ENCODE measurements at regions not wholly inside any gene's neighbourhood (a gene's known extent, or its start where the extent isn't known, plus 50 kb on each side); places are given as distances from the start of the nearest gene placed in this dataset.

DNA sequence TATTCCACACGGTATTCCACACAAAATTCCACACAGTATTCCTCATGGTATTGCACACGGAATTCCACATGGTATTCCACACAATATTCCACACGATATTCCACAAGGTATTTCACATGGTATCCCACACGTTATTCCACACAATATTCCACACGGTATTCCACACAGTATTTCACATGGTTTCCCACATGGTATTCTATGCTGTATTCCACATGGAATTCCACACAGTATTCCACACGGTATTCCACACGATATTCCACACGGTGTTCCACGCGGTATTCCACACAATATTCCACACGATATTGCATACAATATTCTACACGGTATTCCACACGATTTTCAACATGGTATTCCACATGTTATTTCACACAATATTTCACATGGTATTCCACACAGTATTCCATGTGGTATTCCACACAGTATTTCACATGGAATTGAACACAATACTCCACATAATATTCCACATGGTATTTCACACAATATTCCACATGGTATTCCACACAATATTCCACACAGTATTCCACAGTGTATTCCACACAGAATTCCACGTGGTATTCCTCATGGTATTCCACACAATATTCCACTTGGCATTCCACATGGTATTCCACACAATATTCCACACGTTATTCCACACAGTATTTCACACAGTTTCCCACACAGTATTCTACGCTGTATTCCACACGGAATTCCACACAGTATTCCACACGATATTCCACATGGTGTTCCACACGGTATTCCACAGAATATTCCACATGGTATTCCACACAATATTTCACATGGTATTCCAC, 136.0 kb upstream of the CHST15 start:
- H3K36me3 ChIP-seq (ENCODE audit: control insufficient read depth, insufficient read depth, low read length), result no peaks in the 10 kb centered on the region
- H3K4me3 ChIP-seq (ENCODE audit: insufficient read depth, low read depth, low read length), result no peak overlapping the region
- H3K18ac ChIP-seq (ENCODE audit: low read depth, low read length), result no peak overlapping the region
- H4K91ac ChIP-seq (ENCODE audit: insufficient read depth, low read depth, low read length), result no peak overlapping the region
- H3K14ac ChIP-seq (replicated peaks; ENCODE audit: low read depth, low read length), result no peak overlapping the region
- CTCF ChIA-PET, result no interaction called here
- H3K56ac ChIP-seq (ENCODE audit: extremely low read depth, insufficient read depth, low read length), result no peak overlapping the region
- no peak overlapping the region for H4K8ac ChIP-seq (ENCODE audit: low read depth in 2 of 2, low read length in 2 of 2)
- H3K4me2 ChIP-seq (ENCODE audit: low read depth, low read length), result no peak overlapping the region
- peaks cover 29% of the 10 kb centered on the region for H3K9me3 ChIP-seq (ENCODE audit: control insufficient read depth, insufficient read depth, low read length)
- H2BK120ac ChIP-seq (ENCODE audit: low read depth, low read length), result no peak overlapping the region
- no peaks in the 10 kb centered on the region for H3K27me3 ChIP-seq (ENCODE audit: control insufficient read depth, insufficient read depth, low read length)
- H2BK20ac ChIP-seq (ENCODE audit: low read depth, low read length), result no peak overlapping the region
- H2BK5ac ChIP-seq (ENCODE audit: low read depth, low read length, poor library complexity, severe bottlenecking), result no peak overlapping the region
- TF ChIP-seq RFX5 (IDR thresholded peaks at IDR 0.05; ENCODE audit: low read depth, low read length), result no peak
- no peak for TF ChIP-seq FOS (IDR thresholded peaks at IDR 0.05; ENCODE audit: low read depth, low read length)
- no peak for TF ChIP-seq SMC3 (IDR thresholded peaks at IDR 0.05; ENCODE audit: low read depth, low read length)
- TF ChIP-seq, protein P1, sequence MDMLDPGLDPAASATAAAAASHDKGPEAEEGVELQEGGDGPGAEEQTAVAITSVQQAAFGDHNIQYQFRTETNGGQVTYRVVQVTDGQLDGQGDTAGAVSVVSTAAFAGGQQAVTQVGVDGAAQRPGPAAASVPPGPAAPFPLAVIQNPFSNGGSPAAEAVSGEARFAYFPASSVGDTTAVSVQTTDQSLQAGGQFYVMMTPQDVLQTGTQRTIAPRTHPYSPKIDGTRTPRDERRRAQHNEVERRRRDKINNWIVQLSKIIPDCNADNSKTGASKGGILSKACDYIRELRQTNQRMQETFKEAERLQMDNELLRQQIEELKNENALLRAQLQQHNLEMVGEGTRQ (IDR thresholded peaks at IDR 0.05; ENCODE audit: low read depth, low read length), result no peak
- TF ChIP-seq RCOR1 (IDR thresholded peaks at IDR 0.05; ENCODE audit: insufficient replicate concordance, low read length), result no peak
- TF ChIP-seq MXI1 (IDR thresholded peaks at IDR 0.05; ENCODE audit: borderline replicate concordance, low read depth, low read length), result no peak
- no peak for TF ChIP-seq RAD21 (IDR thresholded peaks at IDR 0.05; ENCODE audit: low read length)
- TF ChIP-seq CHD1 (IDR thresholded peaks at IDR 0.05; ENCODE audit: low read depth, low read length), result no peak
- TF ChIP-seq, protein P2, sequence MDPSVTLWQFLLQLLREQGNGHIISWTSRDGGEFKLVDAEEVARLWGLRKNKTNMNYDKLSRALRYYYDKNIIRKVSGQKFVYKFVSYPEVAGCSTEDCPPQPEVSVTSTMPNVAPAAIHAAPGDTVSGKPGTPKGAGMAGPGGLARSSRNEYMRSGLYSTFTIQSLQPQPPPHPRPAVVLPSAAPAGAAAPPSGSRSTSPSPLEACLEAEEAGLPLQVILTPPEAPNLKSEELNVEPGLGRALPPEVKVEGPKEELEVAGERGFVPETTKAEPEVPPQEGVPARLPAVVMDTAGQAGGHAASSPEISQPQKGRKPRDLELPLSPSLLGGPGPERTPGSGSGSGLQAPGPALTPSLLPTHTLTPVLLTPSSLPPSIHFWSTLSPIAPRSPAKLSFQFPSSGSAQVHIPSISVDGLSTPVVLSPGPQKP (IDR thresholded peaks at IDR 0.05; ENCODE audit: borderline replicate concordance, low read depth, low read length), result no peak
- TF ChIP-seq POLR2A (IDR thresholded peaks at IDR 0.05; ENCODE audit: low read depth, low read length), result no peak
- TF ChIP-seq, protein P3, sequence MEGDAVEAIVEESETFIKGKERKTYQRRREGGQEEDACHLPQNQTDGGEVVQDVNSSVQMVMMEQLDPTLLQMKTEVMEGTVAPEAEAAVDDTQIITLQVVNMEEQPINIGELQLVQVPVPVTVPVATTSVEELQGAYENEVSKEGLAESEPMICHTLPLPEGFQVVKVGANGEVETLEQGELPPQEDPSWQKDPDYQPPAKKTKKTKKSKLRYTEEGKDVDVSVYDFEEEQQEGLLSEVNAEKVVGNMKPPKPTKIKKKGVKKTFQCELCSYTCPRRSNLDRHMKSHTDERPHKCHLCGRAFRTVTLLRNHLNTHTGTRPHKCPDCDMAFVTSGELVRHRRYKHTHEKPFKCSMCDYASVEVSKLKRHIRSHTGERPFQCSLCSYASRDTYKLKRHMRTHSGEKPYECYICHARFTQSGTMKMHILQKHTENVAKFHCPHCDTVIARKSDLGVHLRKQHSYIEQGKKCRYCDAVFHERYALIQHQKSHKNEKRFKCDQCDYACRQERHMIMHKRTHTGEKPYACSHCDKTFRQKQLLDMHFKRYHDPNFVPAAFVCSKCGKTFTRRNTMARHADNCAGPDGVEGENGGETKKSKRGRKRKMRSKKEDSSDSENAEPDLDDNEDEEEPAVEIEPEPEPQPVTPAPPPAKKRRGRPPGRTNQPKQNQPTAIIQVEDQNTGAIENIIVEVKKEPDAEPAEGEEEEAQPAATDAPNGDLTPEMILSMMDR (conservative IDR thresholded peaks at IDR 0.05; ENCODE audit: low read depth, low read length), result no peak
- TF ChIP-seq MAZ (IDR thresholded peaks at IDR 0.05; ENCODE audit: borderline replicate concordance, low read depth, low read length), result no peak
- no peak for TF ChIP-seq BHLHE40 (IDR thresholded peaks at IDR 0.05; ENCODE audit: low read depth, low read length)
- TF ChIP-seq NFE2L2 (IDR thresholded peaks at IDR 0.05; ENCODE audit: low read depth, low read length), result no peak
- TF ChIP-seq MAFK (IDR thresholded peaks at IDR 0.05; ENCODE audit: low read depth, low read length), result no peak
- TF ChIP-seq CEBPB (IDR thresholded peaks at IDR 0.05; ENCODE audit: low read depth, low read length), result no peak
- no TSS peak for BruUV-seq (replicated peaks)
- no peak overlapping the region for H3K9ac ChIP-seq (ENCODE audit: low read depth, low read length)
- H3K79me1 ChIP-seq (ENCODE audit: low read depth in 1 of 2, low read length in 2 of 2), result no peaks in the 10 kb centered on the region
- H2AK5ac ChIP-seq (ENCODE audit: low read depth, low read length), result no peak overlapping the region
- no peak overlapping the region for H3K23ac ChIP-seq (ENCODE audit: low read depth, low read length)
- H3K9me1 ChIP-seq (ENCODE audit: insufficient read depth, low read length), result no peaks in the 10 kb centered on the region
- POLR2A ChIA-PET (ENCODE audit: unreplicated experiment), result no interaction called here
- WGBS, 2 experiments (ENCODE audit: extremely low coverage in 2 of 2, insufficient read length in 1 of 2), result 75% methylated on average over 17 of the region's 19 CpGs; no CpG with 5 or more reads in 1 of the 2 experiments
- no peaks in the 10 kb centered on the region for H4K20me1 ChIP-seq (ENCODE audit: insufficient read depth, low read length)
- H4K5ac ChIP-seq (ENCODE audit: low read depth, low read length), result no peak overlapping the region
- intact Hi-C loops (cut with micrococcal nuclease), result no loop called here
- in situ Hi-C loops (cut with MboI; ENCODE audit: low sequenced_read_pairs), result no loop called here
- ATAC-seq (ENCODE audit: low read depth) (no peak), DNase-seq (no peak)
- H2AFZ ChIP-seq (replicated peaks; ENCODE audit: low read length, poor library complexity), result no peak overlapping the region
- no peak overlapping the region for H3K4ac ChIP-seq (ENCODE audit: low read depth, low read length)
- H3K4me1 ChIP-seq (ENCODE audit: control insufficient read depth, insufficient read depth, low read length), result no peaks in the 10 kb centered on the region
- no peak overlapping the region for H2AK9ac ChIP-seq (replicated peaks; ENCODE audit: low read depth, low read length, poor library complexity)
- H2BK15ac ChIP-seq (ENCODE audit: low read depth, low read length), result no peak overlapping the region
- dilution Hi-C loops (cut with HindIII; ENCODE audit: low sequenced_read_pairs, unreplicated experiment), result no loop called here
- H3K27ac ChIP-seq (ENCODE audit: insufficient read depth, low read length), result no peak overlapping the region
